ENCODE measurements at regions not wholly inside any gene's neighbourhood (a gene's known extent, or its start where the extent isn't known, plus 50 kb on each side); places are given as distances from the start of the nearest gene placed in this dataset.

DNA sequence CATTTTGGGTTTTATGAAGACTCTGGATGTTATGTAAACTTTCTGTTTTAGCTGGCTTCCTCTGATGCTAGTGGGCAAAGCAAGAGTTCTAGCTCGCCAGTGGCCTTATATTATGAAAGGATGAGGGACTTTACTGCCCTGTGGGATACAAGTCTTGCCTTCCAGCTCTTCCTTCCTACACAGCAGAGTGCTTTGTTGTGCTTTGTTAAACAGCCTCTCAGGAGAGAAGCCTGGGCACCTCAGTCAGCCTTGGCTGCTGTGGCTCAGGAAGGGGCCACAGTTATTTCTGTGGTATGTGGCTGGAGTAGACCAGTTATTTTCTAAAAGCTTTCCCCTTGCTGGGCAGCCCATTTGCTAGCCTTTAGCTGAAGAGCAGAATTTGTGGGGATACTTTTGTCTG is 69.5 kb upstream of the SUCLG2 start:
- peak; percentile 9 for DNase-seq (ENCODE audit: low read depth)
- TF ChIP-seq, protein P1, sequence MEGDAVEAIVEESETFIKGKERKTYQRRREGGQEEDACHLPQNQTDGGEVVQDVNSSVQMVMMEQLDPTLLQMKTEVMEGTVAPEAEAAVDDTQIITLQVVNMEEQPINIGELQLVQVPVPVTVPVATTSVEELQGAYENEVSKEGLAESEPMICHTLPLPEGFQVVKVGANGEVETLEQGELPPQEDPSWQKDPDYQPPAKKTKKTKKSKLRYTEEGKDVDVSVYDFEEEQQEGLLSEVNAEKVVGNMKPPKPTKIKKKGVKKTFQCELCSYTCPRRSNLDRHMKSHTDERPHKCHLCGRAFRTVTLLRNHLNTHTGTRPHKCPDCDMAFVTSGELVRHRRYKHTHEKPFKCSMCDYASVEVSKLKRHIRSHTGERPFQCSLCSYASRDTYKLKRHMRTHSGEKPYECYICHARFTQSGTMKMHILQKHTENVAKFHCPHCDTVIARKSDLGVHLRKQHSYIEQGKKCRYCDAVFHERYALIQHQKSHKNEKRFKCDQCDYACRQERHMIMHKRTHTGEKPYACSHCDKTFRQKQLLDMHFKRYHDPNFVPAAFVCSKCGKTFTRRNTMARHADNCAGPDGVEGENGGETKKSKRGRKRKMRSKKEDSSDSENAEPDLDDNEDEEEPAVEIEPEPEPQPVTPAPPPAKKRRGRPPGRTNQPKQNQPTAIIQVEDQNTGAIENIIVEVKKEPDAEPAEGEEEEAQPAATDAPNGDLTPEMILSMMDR (conservative IDR thresholded peaks at IDR 0.05; ENCODE audit: low read depth, low read length), result no peak
- no peak overlapping the region for H3K4me3 ChIP-seq (ENCODE audit: low read depth, low read length)

DNA sequence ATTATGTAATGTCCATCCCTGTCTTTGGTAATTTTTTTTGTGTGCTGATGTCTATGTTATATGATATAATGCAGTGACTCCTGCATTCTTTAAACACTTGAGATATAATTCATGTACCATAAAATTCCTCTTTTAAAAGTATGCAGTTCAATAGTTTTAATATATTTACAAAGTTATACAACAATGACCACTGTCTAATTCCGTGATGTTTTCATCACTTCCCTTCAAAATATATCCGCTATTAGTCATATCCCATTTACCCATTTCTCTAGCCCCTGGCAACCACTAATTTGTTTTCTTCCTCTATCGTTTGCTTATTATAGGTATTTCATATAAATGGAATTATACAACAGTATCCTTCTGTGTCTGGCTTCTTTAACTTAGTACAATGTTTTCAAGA is 64.9 kb upstream of the SUCLG2 start:
- DNase-seq (ENCODE audit: low read depth), result peak; percentile 58
- TF ChIP-seq, protein P1 (conservative IDR thresholded peaks at IDR 0.05; ENCODE audit: low read depth, low read length), result no peak
- H3K4me3 ChIP-seq (ENCODE audit: low read depth, low read length), result no peak overlapping the region

DNA sequence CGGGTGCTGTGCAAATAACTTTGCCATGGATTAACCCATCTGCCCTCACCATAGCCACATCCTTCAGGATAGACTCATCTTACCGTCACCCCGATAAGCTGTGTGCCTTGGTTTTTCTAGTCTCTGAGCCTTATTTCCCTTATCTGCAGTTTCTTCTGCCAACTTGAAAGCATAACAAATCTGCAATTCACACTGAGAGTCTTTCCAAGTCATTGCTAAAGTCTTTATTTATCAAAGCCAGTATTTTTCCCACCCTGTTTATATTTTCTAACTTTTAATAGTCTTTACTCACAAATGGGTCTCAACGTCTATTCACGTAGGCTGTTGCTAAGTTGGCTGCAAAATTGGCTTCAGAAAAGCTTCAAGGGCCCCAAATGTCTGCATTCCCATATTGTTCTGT is 61.6 kb upstream of the SUCLG2 start:
- no peak overlapping the region for H3K4me3 ChIP-seq (ENCODE audit: low read depth, low read length)
- DNase-seq (ENCODE audit: low read depth), result no peak
- TF ChIP-seq, protein P1 (conservative IDR thresholded peaks at IDR 0.05; ENCODE audit: low read depth, low read length), result no peak

DNA sequence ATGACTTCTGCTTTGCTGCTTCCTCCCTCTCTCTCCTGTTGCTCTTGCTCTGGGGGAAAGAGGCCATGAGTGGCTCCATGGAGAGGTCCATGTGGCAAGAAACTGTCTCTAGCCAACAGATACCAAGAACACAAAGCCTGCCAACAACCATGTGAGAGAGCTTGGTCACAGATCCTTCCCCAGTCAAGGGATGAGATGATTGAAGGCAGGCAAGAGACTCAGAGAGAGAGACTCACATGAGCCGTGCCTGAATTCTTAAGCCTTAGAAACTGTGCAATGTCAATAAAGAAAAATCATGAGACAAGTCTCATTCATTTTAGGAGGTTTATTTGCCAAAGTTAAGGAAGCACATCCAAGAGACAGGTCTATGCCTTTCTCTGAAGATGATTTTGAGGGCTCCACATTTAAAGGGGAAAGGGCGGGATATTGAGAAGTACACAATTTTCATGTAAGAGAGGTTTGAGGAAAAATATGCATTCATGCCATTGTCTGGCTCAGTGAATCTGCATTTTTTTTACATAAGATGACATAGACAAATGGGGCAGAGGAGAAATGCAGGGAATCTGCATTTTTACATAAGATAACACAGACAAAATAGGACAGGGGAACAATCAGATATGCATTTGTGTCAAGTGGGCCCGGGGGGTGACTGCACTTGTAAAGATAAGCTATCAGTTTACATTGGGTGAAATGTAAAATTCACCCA is 59.5 kb upstream of the SUCLG2 start:
- TF ChIP-seq, protein P1 (conservative IDR thresholded peaks at IDR 0.05; ENCODE audit: low read depth, low read length), result no peak
- no peak for DNase-seq (ENCODE audit: low read depth)
- no peak overlapping the region for H3K4me3 ChIP-seq (ENCODE audit: low read depth, low read length)

DNA sequence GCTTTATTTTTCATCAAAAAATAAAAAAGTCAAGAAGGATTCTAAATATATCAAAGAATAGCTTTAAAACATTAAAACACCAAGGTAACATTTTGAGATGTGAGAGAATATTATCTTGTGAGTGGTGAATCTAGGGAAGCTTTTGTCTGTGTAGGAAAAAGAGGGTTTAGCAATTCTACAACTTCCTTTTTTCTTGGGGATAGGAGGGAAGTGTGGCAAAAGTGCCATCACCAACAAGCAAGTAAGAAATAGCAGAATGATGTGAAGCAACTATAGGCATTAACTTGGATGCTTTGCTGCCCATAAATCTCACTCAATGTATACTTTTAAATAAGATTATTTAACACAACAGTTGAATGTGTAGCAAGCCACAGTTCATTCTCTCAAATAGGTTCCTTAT is 57.8 kb upstream of the SUCLG2 start:
- H3K4me3 ChIP-seq (ENCODE audit: low read depth, low read length), result no peak overlapping the region
- TF ChIP-seq, protein P1 (conservative IDR thresholded peaks at IDR 0.05; ENCODE audit: low read depth, low read length), result no peak
- no peak for DNase-seq (ENCODE audit: low read depth)

DNA sequence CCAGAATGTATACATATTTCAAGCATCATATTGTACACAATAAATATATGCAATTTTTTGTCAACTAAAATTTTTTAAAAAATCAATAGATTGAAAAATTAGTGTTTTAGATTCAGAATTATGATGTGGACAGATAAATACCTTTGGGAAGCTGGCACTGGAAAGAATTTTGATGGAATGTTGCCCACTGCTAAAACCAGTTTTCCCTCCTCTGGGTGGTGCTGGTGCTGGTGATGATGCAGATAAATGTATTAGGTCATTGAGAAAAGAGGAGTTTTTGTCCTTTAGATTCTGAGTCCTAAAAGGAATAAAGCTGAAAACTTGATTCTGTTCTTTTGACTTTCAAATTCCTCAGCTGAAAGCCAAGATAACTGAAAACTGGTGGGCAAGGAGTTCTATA is 56.0 kb upstream of the SUCLG2 start:
- no peak for DNase-seq (ENCODE audit: low read depth)
- TF ChIP-seq, protein P1 (conservative IDR thresholded peaks at IDR 0.05; ENCODE audit: low read depth, low read length), result no peak
- H3K4me3 ChIP-seq (ENCODE audit: low read depth, low read length), result no peak overlapping the region

DNA sequence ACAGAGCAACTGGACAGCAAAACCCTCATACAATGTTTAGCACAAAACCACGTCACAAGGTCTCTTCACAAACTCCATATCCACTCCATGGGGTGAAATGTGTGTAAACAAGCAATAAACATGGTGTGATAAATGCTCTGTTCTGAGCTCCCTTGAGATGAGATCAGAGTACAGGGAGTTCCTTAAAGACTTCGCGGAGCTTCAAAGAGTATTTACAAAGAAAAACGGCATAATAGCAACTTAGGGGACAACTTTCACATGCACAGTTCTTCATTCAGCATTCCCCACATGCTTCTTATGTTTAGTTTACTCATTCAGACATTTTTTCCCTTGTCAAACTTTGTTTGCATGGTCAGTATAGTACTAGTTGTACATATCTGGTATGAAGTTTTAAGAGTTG is 52.5 kb upstream of the SUCLG2 start:
- TF ChIP-seq, protein P1 (conservative IDR thresholded peaks at IDR 0.05; ENCODE audit: low read depth, low read length), result no peak
- H3K4me3 ChIP-seq (ENCODE audit: low read depth, low read length), result no peak overlapping the region
- peak; percentile 79 for DNase-seq (ENCODE audit: low read depth)

Measured in choroid plexus epithelial cell (primary cell).